ENCODE measurements at regions not wholly inside any gene's neighbourhood (a gene's known extent, or its start where the extent isn't known, plus 50 kb on each side); places are given as distances from the start of the nearest gene placed in this dataset.
"Not testable (repeated sequence)": the region's sequence is repeated elsewhere in the genome, so short reads cannot be mapped to it uniquely, and the experiment has no call there.

DNA sequence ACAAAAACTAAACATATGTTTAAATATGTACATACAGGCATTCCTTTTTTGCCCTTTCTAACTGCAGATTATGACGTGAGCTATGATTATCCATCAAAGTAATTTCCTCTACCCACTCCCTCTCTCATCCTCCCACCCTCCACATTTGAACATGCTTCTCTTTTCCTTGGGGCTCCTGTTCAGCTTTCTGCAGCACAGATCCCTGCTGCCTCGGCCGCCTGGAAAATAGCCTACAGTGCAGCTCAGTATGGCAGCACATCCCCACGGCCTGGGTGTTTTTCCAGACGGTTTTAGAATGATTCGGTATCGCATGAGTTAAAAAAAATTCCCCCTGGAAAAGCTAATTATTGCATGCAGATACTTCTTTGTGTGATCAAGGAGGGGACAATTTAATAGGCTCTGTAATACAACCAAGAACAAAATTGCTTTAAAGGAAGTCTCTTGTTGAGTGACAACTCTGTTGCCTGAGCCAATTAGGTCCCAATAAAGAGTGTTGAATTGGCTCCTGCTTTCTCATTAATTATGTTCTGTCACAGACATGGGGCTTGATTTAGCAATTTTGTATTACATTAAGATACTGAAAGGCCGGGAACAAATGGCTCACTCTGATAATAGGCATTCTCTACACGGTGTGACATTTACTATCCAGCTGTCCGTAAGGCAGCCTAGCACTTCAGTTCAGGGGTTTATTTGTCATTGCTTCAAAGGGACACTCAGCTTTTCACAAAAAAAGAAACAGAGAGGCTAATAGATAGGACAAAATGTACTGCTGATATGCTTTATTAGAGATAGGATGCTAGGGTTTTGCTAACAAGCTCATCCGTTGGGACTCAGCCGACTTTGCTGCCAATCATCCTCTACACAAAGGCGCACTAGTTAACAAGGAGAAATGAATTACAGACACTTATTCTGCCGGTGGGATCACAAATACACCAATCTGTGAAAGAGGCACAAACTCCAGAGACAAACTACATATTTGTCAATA, 285.8 kb upstream of the G2E3 start:
- intact Hi-C loops (cut with DNase I), result no loop called here
- DNase-seq, result no peak

DNA sequence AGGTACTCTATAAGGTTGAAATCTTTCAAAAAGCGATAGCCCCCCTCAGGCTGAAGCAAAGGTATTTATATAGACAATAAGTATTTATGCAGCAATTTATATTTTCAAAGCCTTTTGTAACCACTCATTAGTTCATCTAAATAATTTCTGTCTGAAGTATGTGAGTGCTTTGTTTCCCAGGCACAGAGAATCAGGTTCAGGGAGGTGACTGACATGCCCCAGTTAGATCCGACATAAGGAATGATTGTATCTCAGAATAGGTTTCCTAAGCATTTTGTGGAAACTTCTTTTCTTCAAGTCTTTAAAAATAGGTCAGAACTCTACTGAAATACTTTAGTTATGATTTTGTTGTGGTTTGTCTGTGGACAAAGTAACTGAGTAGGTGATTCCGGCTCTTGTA, 283.4 kb upstream of the G2E3 start:
- ATAC-seq (ENCODE audit: poor library complexity) (no peak), DNase-seq (no peak)
- intact Hi-C loops (cut with DNase I), result no loop called here

More for the DNA sequence above, 285.8 kb upstream of the G2E3 start:
- ATAC-seq (ENCODE audit: poor library complexity), result no peak

DNA sequence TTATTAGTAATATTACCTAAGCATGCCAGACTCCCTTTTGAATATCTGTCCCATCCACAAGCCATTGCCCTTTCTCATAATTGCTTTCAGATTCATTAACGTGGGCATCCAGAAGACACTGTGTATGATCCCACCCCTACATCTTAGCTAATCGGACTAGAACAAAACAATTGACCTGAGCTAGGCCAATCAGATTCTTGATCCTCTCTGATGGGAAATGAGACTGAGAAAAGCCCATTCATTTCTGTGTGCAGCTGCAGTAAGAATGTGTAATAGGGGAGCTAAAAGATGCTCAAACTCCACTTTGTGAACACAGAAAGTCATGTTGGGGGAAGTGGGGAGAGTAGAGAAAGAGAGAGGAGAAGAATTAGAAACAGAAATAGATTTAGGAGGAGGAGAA, 281.7 kb upstream of the G2E3 start:
- DNase-seq (no peak), ATAC-seq (ENCODE audit: poor library complexity) (no peak)
- intact Hi-C loops (cut with DNase I), result no loop called here

DNA sequence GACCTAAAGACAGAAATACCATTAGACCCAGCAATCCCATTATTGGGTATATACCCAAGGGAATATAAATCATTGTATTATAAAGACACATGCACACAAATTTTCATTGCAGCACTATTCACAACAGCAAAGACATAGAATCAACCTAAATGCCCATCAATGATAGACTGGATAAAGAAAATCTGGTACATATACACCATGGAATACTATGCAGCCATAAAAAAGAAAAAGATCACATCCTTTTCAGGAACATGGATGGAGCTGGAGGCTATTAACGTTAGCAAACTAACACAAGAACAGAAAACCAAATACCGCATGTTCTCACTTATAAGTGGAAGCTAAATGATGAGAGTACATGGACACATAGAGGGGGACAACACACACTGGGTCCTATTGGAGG, 280.1 kb upstream of the G2E3 start:
- ATAC-seq (ENCODE audit: poor library complexity); intact Hi-C loops (cut with DNase I): not testable (repeated sequence)

DNA sequence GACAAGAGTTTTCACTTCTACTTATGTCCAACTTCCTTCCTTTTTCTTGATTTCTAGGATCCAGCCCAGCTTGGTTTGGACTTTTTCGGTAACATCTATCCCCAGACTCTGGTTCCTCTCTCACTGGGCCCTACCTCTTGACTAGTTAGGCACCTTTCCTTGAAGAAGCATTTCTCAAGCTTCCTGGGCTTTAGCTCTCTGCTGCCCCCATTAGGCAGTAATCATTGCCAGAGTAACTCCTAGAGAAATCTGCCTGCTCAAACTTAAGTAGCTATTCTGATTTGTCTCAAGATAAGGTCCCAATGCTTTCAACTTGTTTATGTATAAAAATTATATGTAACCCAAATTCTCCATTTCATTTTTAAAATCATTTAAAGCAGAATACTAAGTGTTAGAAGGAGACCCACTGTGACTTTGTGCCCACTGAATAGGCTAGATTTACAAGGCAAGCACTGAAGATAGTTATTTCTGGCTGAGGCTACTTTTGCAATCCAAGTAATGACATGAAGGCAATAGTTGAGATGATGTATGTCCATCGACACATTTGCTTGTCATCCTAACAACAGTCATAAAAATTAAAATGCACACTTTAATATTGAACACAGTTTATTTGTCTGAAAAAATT, 275.0 kb upstream of the G2E3 start:
- DNase-seq, result no peak
- intact Hi-C loops (cut with DNase I), result no loop called here

More for the DNA sequence above, 280.1 kb upstream of the G2E3 start:
- not testable (repeated sequence) for DNase-seq

DNA sequence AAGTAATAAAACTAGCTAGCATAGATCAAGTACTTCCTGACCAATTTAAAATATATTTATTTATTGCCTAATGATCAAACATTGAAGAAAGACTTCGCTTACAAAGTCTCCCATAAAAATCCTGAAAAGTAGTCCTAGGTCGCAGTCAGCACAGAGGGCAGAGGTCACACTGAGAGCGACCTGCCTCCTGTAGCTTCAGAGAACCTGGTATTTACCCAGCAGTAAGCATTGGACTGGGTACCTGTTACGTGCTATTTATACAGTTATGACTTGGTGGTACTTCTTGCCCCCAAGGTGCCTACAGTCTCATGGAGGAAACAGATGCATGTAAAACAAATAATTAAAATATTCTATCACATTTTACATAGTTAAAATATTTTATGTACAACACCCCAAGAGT, 274.1 kb upstream of the G2E3 start:
- ATAC-seq (ENCODE audit: poor library complexity) (no peak), DNase-seq (no peak)

More for the DNA sequence above, 275.0 kb upstream of the G2E3 start:
- no peak for ATAC-seq (ENCODE audit: poor library complexity)

DNA sequence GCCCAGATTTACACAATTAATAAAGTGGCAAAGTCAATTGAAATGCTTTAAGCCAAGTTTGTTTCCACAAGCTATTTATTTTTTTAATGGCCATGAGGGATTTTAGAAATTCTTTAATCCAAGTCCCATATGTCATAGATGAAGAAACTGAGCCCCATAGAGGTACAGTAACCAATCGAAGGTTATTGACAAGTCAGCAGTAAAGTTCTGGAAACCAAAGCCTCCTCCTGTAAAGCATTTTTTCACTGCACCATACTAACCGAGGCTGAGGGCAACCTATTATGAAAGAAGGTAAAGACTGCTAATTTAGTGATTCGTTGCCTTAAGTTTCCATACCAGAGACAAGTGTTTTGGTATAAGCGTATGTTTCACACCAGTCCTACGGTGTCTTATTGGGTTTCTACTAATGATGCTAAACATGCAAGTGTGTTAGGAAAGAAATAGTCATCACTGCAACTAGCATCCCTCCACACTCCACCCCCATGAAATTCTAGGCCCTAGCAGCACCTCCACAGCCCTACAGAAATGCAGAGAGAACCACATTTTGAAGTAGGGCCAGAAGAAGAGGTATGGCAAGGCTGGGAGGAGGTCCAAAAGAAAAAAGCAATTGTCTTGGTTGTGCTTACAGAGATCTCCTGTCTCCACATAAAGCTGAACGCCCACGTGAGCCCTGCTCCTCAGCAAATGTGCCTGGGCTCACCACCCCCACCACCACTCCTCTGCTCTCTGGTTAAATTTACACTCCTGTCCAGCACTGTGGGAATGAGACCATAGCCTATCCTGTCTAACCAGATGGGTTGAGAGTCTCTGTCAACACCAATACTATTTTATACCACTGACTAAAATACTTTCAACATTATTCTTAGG, 271.1 kb upstream of the G2E3 start:
- DNase-seq (no peak), ATAC-seq (ENCODE audit: poor library complexity) (no peak)
- intact Hi-C loops (cut with DNase I), result no loop called here

More for the DNA sequence above, 274.1 kb upstream of the G2E3 start:
- intact Hi-C loops (cut with DNase I), result no loop called here

DNA sequence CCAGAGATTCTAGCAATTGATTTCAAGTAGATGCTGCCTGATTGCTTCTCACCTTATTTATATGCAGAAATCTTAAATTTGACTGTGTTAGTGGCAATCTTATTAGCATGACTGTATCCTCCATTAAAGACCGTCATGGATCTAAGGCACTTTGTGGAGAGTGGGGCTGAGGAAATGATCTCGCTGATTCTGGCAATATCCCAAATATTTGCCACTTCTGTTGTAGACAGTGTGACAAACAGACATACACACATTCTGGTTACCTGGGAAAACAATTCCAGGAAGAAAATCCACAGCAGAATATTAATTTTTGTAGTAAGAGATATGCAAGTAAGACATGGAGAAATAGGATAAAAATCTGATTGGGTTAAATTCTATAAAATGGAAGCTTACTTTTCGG, 269.0 kb upstream of the G2E3 start:
- intact Hi-C loops (cut with DNase I), result no loop called here
- ATAC-seq (ENCODE audit: poor library complexity), result no peak
- no peak for DNase-seq

DNA sequence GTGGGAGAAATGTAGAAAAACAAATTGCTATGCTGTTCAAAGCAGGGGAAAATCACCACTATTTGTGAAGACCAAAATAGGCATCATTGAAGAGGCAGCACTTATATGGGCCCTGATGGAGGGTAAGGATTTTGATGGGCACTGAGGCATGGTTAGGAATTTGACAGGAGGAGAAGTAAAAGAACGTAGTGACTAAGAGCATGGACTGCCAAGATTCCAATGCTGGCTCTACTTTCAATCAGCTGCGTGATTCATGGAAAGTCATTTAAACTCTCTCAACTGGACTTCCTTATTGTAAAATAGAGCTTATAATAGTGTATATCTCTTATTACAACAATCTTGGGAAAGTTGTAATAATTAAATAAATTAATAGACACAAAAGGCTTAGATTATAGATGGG, 267.7 kb upstream of the G2E3 start:
- no peak for ATAC-seq (ENCODE audit: poor library complexity)
- intact Hi-C loops (cut with DNase I), result no loop called here
- no peak for DNase-seq

DNA sequence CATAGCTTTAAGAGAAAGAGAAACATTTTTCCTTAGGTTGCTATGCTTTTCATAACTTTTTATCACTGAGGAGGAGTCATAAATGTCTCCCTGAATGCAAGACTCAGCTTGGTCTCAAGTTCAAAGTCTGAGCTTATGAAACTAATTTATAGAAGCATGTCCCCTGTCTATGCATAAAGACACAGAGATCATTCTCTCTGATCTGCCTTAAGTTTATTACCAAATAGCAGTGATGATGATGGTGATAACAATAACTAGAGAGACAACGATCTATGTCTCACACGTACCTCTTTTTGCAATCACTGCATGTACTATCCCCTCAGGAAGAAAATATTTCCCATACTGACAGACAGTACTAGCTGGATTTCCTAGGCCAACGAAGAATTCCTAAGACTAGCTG, 266.4 kb upstream of the G2E3 start:
- DNase-seq (no peak), ATAC-seq (ENCODE audit: poor library complexity) (no peak)
- intact Hi-C loops (cut with DNase I), result no loop called here

DNA sequence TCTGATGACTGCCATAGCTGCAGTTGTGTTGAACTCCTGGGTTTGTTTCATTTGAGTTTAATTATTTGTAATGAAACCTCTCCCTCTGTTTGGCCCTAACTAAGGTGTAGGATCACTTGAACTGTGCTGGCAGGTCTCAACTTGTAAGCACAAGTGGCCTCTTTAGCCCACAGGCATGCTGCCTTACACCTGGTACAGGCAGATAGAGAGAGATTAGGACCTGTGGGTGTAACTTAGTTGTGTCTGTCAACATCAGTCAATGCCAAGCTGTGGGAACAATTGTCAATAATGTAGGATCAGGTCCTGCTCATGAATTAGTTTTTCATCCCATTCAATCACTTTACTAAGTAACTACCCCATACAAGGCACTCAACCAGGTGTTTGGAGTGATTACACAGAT, 263.0 kb upstream of the G2E3 start:
- intact Hi-C loops (cut with DNase I), result no loop called here
- no peak for DNase-seq
- ATAC-seq (ENCODE audit: poor library complexity), result no peak

DNA sequence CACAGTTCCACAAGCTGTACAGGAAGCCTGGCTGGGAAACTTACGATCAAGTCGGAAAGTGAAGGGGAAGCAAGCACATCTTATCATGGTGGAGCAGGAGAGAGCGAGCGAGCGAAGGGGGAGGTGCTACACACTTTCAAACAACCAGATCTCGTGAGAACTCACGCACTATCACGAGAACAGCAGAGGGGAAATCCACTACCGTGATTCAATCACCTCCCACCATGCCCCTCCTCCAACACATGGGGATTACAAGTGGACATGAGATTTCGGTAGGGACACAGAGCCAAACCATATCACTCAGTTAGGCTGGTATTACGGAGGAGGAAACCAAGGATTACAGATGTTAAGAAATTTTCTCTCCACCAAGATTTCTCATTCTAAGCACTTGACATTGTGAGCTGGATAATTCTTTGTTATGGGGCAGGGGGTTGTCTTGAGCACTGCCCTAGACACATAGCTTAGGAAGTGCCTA, 262.0 kb upstream of the G2E3 start:
- no peak for ATAC-seq (ENCODE audit: poor library complexity)
- DNase-seq, result no peak
- intact Hi-C loops (cut with DNase I), result no loop called here

DNA sequence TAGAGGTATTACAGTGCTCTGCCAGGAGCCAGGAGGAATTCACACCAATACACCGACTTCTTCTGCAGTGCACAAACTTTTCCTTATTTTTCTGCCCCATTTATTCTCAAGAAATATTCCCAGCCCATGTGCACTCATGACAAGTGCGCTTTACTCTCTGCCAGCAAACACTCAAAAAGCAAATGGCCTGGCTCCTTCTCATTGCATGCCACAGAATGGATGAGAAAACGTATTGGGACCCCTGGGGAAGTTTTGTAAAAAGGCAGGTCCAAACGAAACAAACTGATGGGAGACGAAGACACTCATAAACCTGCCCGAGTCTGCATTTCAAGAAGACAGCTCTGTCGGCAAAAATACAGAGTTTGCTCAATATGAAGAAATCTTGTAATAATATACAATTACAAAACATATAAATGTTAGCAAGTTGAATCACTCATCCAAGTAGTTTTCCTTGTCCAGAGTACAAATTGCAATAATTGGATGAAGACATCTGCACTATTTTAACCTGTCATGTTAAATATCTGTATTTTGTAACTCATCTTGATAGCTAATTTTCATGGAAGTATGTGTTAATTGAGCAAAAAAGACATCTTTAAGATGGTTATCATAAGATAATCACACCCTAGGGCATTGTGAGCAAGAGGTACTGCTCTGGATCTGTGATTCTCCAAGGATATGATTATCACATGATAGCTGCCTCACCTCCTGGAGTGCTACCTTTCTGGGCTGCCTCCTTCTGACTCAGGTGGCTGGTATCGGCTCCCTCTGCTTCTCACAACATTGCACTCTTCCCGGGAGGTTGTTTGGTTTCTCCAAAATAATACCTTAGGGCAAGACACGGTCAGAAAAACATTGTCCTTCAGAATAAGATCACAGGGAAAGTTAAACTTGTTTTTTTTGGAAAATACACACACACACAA, 260.8 kb upstream of the G2E3 start:
- ATAC-seq (ENCODE audit: poor library complexity), result no peak
- no peak for DNase-seq
- intact Hi-C loops (cut with DNase I), result no loop called here

DNA sequence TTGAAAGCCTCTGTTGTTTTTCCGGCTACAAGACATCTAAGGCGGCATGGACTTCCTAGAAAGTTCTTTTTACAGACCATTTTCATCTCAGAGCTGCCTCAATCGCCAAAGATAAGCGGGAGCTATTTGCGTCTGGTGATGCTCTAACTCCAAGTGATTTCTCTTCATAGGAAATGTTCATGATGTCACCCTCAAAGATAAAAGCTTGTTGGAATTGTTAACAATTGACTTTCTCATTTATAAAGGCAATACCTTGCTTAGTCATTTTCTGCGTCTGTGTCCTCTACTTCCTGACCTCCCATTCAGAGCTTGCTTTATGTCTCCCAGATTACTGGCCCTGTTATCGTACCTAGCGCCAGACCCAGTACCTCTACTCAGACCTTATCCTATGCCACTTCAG, 259.0 kb upstream of the G2E3 start:
- intact Hi-C loops (cut with DNase I), result no loop called here
- DNase-seq, result no peak
- no peak for ATAC-seq (ENCODE audit: poor library complexity)

DNA sequence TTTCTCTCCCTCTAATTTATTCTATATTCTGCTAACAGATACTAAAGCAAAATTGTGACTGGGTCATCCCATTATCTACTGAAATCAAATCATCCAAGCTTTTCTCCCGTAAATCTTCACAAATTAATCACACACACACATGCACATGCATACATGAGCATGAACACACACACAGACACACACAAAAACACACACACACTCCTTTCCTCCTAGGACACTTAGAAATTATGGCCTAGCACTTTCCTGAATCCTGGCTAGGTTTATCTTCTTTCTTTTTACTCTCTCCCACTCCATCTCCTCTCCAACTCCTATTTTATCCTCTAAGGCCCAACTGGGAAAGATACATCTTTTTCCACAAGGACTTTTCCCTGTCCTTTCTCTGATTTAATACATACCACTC, 255.6 kb upstream of the G2E3 start:
- ATAC-seq (ENCODE audit: poor library complexity) (no peak), DNase-seq (no peak)
- intact Hi-C loops (cut with DNase I), result no loop called here

DNA sequence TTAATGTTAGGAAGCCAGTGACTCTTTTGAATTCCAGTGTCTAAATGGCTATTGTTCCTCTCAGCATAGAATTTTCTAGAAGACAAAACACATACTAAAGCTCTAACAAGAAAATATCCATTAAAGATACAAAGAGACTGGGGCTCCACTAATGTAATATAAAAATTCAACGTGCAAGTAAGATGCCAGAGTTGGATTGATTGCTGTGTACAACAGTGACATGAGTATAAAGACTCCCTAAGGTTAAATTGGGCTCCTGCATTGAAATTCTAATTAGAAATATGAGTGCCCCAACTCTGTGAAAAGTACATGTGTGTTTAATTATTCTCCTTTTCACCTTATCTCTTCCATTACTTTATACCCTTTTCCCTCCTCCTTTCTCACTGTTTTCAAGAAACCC, 253.6 kb upstream of the G2E3 start:
- intact Hi-C loops (cut with DNase I), result no loop called here
- DNase-seq, result no peak
- no peak for ATAC-seq (ENCODE audit: poor library complexity)

DNA sequence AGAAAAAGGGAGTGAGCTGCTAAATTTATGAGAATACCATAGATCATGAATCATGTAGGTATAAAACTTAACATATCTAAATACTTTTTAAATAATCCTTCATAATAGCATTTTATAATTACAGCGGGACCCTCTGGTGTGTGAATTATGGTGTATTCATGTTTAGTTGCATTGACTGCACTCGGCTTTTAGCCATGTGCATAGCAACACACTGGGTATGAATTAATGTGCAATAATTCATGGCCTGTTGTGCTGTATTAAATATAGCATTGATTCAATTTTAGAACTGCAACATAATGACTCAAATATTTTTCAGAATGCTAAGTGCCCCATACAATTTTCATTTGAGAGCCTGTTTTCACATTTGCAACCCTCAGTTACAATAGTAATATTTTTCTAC, 249.6 kb upstream of the G2E3 start:
- DNase-seq (no peak), ATAC-seq (ENCODE audit: poor library complexity) (no peak)
- intact Hi-C loops (cut with DNase I), result no loop called here

DNA sequence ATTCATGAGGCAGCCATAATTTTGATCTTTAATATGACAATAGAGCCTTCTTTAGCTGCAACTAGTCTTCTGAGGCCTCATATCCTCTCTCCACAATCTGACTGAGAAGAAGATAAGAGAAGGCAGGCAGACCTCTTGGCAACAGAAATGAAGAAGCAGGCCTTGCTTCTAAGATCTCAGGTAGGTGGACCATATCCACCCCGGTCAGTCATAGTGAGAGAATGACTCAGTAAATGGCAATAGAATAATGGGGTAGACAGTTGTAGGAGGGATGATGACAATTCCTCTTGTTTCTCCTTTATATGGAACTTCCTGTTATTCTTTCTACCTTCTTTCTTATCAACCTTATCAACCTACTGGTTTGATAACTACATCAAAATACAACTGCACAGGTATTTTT, 246.7 kb upstream of the G2E3 start:
- intact Hi-C loops (cut with DNase I), result no loop called here
- no peak for DNase-seq
- no peak for ATAC-seq (ENCODE audit: poor library complexity)

All from Right ventricle myocardium superior (tissue), 1 donor.